SK-N-SH treated with all-trans-retinoic acid at 6 μM for 48 hours (cell line): ENCODE measurements at regions not wholly inside any gene's neighbourhood (a gene's known extent, or its start where the extent isn't known, plus 50 kb on each side); places are given as distances from the start of the nearest gene placed in this dataset.

Source experiments
- ATAC-seq: fragments of 200-7000 bp; cut with Tn5 transposase; 3 replicates; pipeline ENCODE4 v1.9.1; 2020; ENCODE audit warnings: mild to moderate bottlenecking, moderate library complexity
- ARNTL ChIP-seq: fragments of 450-650 bp; formaldehyde crosslinking; IDR thresholded peaks from 2 replicates; pipeline ENCODE4 v1.5.0; 2020; ENCODE audit warnings: low read depth, mild to moderate bottlenecking, moderate library complexity, borderline replicate concordance
- BACH2 ChIP-seq: fragments of 250-450 bp; sonication (Bioruptor Pico); IDR thresholded peaks from 2 replicates; pipeline ENCODE4 v1.9.0; 2021; ENCODE audit warnings: mild to moderate bottlenecking, borderline replicate concordance
- ESRRG ChIP-seq: fragments of 250-450 bp; sonication (Bioruptor Pico); IDR thresholded peaks from 2 replicates; pipeline ENCODE4 v1.6.1; 2021; ENCODE audit warnings: mild to moderate bottlenecking
- ISL1 ChIP-seq: fragments of 250-450 bp; sonication (Bioruptor Pico); IDR thresholded peaks from 2 replicates; pipeline ENCODE4 v2.1.2; 2022; ENCODE audit warnings: mild to moderate bottlenecking, moderate library complexity
- OSR1 ChIP-seq: fragments of 250-450 bp; sonication (Bioruptor Pico); IDR thresholded peaks from 2 replicates; pipeline ENCODE4 v1.8.0; 2022; ENCODE audit warnings: moderate library complexity, mild to moderate bottlenecking, inconsistent platforms
- PPARA ChIP-seq: fragments of 250-450 bp; sonication (Bioruptor Pico); IDR thresholded peaks from 2 replicates; pipeline ENCODE4 v1.5.0; 2020; ENCODE audit warnings: mild to moderate bottlenecking, borderline replicate concordance
- RARB ChIP-seq: fragments of 250-450 bp; sonication (Bioruptor Pico); IDR thresholded peaks from 2 replicates; pipeline ENCODE4 v1.8.0; 2021; ENCODE audit warnings: mild to moderate bottlenecking, moderate library complexity
- SNAI2 ChIP-seq: fragments of 250-450 bp; sonication (Bioruptor Pico); IDR thresholded peaks from 2 replicates; pipeline ENCODE4 v1.5.0; 2020; ENCODE audit warnings: mild to moderate bottlenecking, moderate library complexity
- TCF4 ChIP-seq: fragments of 250-450 bp; sonication (Bioruptor Pico); IDR thresholded peaks from 2 replicates; pipeline ENCODE4 v1.8.0; 2021; ENCODE audit warnings: mild to moderate bottlenecking, moderate library complexity, borderline replicate concordance
- TOX ChIP-seq: fragments of 250-450 bp; sonication (Bioruptor Pico); IDR thresholded peaks from 2 replicates; pipeline ENCODE4 v1.8.0; 2021; ENCODE audit warnings: mild to moderate bottlenecking, moderate library complexity, borderline replicate concordance
- TSHZ2 ChIP-seq: fragments of 250-450 bp; sonication (Bioruptor Pico); IDR thresholded peaks from 2 replicates; pipeline ENCODE4 v1.5.0; 2020; ENCODE audit warnings: mild to moderate bottlenecking, moderate library complexity
- ZFP3 ChIP-seq: fragments of 250-450 bp; sonication (Bioruptor Pico); IDR thresholded peaks from 2 replicates; pipeline ENCODE4 v1.5.0; 2020; ENCODE audit warnings: mild to moderate bottlenecking, moderate library complexity
- ZFP30 ChIP-seq: fragments of 450-650 bp; formaldehyde crosslinking; IDR thresholded peaks from 2 replicates; pipeline ENCODE4 v1.5.0; 2022; ENCODE audit warnings: mild to moderate bottlenecking, moderate library complexity
- ZNF565 ChIP-seq: fragments of 450-650 bp; formaldehyde crosslinking; conservative IDR thresholded peaks from 2 replicates; pipeline ENCODE4 v1.5.0; 2020; ENCODE audit warnings: low read depth, mild to moderate bottlenecking, moderate library complexity
- ZNF70 ChIP-seq: fragments of 450-650 bp; formaldehyde crosslinking; IDR thresholded peaks from 2 replicates; pipeline ENCODE4 v1.5.0; 2020; ENCODE audit warnings: mild to moderate bottlenecking, moderate library complexity
- ZNF8 ChIP-seq: fragments of 450-650 bp; formaldehyde crosslinking; IDR thresholded peaks from 2 replicates; pipeline ENCODE4 v1.5.0; 2020; ENCODE audit warnings: mild to moderate bottlenecking, moderate library complexity
- TF ChIP-seq, protein P1 (sequence below): fragments of 250-450 bp; sonication (Bioruptor Pico); IDR thresholded peaks from 2 replicates; pipeline ENCODE4 v1.8.0; 2021; ENCODE audit warnings: low read depth, mild to moderate bottlenecking, moderate library complexity, borderline replicate concordance
- TF ChIP-seq, protein P2 (sequence below): fragments of 250-450 bp; sonication (Bioruptor Pico); IDR thresholded peaks from 2 replicates; pipeline ENCODE4 v1.8.0; 2020; ENCODE audit warnings: mild to moderate bottlenecking, moderate library complexity, borderline replicate concordance
- TF ChIP-seq, protein P3 (sequence below): fragments of 250-450 bp; sonication (Bioruptor Pico); IDR thresholded peaks from 2 replicates; pipeline ENCODE4 v1.5.1; 2021; ENCODE audit warnings: mild to moderate bottlenecking, moderate library complexity
- TF ChIP-seq, protein P4 (sequence below): fragments of 250-450 bp; sonication (Bioruptor Pico); IDR thresholded peaks from 2 replicates; pipeline ENCODE4 v1.5.1; 2020; ENCODE audit warnings: low read depth, mild to moderate bottlenecking, moderate library complexity

DNA sequence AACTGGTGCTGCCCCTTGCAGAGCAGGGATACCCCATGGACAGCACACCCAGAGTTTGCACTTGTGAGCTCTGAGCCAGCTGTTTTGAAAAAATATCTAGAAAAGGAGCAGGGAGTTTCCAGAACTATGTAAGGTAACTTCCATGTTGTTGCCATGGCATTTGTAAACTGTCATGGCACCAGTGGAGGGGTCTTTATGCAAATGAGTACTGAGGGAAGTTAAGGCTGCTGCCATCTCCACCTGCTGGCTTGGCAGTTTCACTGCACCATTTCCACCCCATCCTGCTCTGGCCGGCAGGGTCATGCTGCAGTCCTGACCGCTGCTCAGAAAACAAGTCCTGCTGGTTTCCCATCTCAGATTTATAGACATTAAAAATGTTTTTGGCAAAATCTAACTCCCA, 52.3 kb upstream of the SNTG2 start:
- TF ChIP-seq ZNF565 (CRISPR knock-in tag) (no peak), ZFP3 (CRISPR knock-in tag) (no peak), ZFP30 (CRISPR knock-in tag) (no peak), ZNF70 (CRISPR knock-in tag) (no peak), ESRRG (CRISPR knock-in tag) (no peak), ARNTL (CRISPR knock-in tag) (no peak), OSR1 (CRISPR knock-in tag) (no peak), ZNF8 (CRISPR knock-in tag) (no peak), ISL1 (CRISPR knock-in tag) (no peak), SNAI2 (CRISPR knock-in tag) (no peak), BACH2 (CRISPR knock-in tag) (no peak), RARB (CRISPR knock-in tag) (no peak), TOX (no peak), TCF4 (CRISPR knock-in tag) (no peak), TSHZ2 (CRISPR knock-in tag) (no peak), PPARA (no peak)
- TF ChIP-seq, protein P1, sequence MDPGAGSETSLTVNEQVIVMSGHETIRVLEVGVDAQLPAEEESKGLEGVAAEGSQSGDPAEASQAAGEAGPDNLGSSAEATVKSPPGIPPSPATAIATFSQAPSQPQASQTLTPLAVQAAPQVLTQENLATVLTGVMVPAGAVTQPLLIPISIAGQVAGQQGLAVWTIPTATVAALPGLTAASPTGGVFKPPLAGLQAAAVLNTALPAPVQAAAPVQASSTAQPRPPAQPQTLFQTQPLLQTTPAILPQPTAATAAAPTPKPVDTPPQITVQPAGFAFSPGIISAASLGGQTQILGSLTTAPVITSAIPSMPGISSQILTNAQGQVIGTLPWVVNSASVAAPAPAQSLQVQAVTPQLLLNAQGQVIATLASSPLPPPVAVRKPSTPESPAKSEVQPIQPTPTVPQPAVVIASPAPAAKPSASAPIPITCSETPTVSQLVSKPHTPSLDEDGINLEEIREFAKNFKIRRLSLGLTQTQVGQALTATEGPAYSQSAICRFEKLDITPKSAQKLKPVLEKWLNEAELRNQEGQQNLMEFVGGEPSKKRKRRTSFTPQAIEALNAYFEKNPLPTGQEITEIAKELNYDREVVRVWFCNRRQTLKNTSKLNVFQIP (CRISPR knock-in tag): no peak
- TF ChIP-seq, protein P2, sequence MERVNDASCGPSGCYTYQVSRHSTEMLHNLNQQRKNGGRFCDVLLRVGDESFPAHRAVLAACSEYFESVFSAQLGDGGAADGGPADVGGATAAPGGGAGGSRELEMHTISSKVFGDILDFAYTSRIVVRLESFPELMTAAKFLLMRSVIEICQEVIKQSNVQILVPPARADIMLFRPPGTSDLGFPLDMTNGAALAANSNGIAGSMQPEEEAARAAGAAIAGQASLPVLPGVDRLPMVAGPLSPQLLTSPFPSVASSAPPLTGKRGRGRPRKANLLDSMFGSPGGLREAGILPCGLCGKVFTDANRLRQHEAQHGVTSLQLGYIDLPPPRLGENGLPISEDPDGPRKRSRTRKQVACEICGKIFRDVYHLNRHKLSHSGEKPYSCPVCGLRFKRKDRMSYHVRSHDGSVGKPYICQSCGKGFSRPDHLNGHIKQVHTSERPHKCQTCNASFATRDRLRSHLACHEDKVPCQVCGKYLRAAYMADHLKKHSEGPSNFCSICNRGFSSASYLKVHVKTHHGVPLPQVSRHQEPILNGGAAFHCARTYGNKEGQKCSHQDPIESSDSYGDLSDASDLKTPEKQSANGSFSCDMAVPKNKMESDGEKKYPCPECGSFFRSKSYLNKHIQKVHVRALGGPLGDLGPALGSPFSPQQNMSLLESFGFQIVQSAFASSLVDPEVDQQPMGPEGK (CRISPR knock-in tag): no peak
- TF ChIP-seq, protein P3, sequence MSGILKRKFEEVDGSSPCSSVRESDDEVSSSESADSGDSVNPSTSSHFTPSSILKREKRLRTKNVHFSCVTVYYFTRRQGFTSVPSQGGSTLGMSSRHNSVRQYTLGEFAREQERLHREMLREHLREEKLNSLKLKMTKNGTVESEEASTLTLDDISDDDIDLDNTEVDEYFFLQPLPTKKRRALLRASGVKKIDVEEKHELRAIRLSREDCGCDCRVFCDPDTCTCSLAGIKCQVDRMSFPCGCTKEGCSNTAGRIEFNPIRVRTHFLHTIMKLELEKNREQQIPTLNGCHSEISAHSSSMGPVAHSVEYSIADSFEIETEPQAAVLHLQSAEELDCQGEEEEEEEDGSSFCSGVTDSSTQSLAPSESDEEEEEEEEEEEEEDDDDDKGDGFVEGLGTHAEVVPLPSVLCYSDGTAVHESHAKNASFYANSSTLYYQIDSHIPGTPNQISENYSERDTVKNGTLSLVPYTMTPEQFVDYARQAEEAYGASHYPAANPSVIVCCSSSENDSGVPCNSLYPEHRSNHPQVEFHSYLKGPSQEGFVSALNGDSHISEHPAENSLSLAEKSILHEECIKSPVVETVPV (CRISPR knock-in tag): no peak
- TF ChIP-seq, protein P4, sequence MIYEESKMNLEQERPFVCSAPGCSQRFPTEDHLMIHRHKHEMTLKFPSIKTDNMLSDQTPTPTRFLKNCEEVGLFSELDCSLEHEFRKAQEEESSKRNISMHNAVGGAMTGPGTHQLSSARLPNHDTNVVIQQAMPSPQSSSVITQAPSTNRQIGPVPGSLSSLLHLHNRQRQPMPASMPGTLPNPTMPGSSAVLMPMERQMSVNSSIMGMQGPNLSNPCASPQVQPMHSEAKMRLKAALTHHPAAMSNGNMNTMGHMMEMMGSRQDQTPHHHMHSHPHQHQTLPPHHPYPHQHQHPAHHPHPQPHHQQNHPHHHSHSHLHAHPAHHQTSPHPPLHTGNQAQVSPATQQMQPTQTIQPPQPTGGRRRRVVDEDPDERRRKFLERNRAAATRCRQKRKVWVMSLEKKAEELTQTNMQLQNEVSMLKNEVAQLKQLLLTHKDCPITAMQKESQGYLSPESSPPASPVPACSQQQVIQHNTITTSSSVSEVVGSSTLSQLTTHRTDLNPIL (CRISPR knock-in tag): no peak
- no peak; the same call in 2 of the 3 replicates for ATAC-seq

DNA sequence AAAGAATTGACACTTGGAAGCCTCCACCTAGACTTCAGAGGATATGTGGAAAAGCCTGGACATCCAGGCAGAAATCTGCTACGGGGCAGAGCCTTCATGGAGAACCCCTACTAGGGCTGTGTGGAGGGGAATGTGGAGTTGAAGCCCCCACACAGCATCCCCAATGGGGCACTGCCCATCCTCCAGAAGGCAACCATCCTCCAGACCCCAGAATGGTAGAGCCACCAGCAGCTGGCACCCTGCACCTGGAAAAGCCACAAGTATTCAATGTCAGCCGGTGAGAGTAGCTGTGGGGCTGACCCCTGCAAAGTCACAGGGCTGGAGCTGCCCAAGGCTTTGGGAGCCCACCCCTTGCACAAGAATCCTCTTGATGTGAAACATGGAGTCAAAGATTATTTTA, 53.6 kb upstream of the SNTG2 start:
- TF ChIP-seq BACH2 (CRISPR knock-in tag): no peak
- TF ChIP-seq TOX: no peak
- no peak for ATAC-seq

DNA sequence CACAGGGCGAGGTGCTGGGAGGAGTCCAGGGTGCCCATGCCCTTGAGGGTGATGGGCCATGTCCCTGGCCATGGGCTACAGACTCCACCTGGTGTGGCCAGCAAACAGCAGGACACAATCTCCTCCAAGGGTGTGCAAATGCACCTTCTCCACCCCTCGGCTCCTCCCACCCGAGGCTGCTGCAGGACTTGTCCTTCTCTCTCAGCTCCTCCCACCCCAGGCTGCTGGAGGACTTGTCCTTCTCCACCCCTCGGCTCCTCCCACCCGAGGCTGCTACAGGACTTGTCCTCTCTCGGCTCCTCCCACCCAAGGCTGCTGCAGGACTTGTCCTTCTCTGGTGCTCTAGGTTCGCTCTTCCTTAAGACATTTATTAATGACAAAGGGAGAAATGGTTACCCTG, 57.3 kb upstream of the SNTG2 start:
- ATAC-seq: no peak
- no peak for TF ChIP-seq RARB (CRISPR knock-in tag)
- TF ChIP-seq ZNF565 (CRISPR knock-in tag): no peak

DNA sequence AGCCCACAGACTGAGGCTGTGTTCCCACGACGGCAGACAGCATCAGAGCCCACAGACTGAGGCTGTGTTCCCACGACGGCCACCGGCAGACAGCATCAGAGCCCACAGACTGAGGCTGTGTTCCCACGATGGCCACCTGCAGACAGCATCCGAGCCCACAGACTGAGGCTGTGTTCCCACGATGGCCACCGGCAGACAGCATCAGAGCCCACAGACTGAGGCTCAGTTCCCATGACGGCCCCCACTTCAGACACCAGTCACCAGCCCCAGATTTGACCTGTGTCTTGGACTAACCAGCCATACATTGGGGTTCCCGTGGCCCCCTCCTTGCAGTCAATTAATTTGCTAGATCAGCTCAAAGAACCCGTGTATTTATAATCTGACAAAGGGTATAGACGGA, 57.8 kb upstream of the SNTG2 start:
- no peak for ATAC-seq
- TF ChIP-seq, protein P1 (CRISPR knock-in tag): no peak
- TF ChIP-seq ZNF565 (CRISPR knock-in tag): no peak
